GM23338 (cell line): ENCODE measurements at regions not wholly inside any gene's neighbourhood (a gene's known extent, or its start where the extent isn't known, plus 50 kb on each side); places are given as distances from the start of the nearest gene placed in this dataset.

ENCODE experiments used
- ATAC-seq: fragments of 200-7000 bp; cut with Tn5 transposase; 3 replicates; pipeline ENCODE4 v1.9.1; 2020
- DNase-seq: peaks from one replicate; pipeline ENCODE4 v3.0.0-alpha.2; 2015; ENCODE audit warnings: low spot score
- H2AFZ ChIP-seq: fragments of 200-600 bp; sonication (generic); 2 replicates; pipeline ENCODE4 v1.8.0; 2016; ENCODE audit warnings: antibody characterized with exemption, mild to moderate bottlenecking, moderate library complexity
- H3F3A ChIP-seq: fragments of 200-600 bp; sonication (generic); replicated peaks from 2 replicates; pipeline ENCODE4 v1.8.0; 2017; ENCODE audit warnings: antibody characterized with exemption, mixed run types, low read depth
- H3K27ac ChIP-seq: fragments of 200-600 bp; sonication (generic); 2 replicates; pipeline ENCODE4 v1.6.1; 2016; ENCODE audit warnings: low read depth
- H3K27me3 ChIP-seq: fragments of 200-600 bp; sonication (generic); 2 replicates; pipeline ENCODE4 v1.8.0; 2016; ENCODE audit warnings: mild to moderate bottlenecking, mixed run types, moderate library complexity; ENCODE audit not compliant: insufficient read depth
- H3K36me3 ChIP-seq: fragments of 200-600 bp; sonication (generic); 2 replicates; pipeline ENCODE4 v1.8.0; 2016; ENCODE audit warnings: mild to moderate bottlenecking; ENCODE audit not compliant: insufficient read depth
- H3K4me1 ChIP-seq: fragments of 200-600 bp; sonication (generic); 2 replicates; pipeline ENCODE4 v1.8.0; 2016; ENCODE audit warnings: mild to moderate bottlenecking, moderate library complexity; ENCODE audit not compliant: insufficient read depth
- H3K4me2 ChIP-seq: fragments of 200-600 bp; sonication (generic); 2 replicates; pipeline ENCODE4 v1.7.1; 2017; ENCODE audit warnings: mixed run types
- H3K4me3 ChIP-seq: fragments of 200-600 bp; sonication (generic); 2 replicates; pipeline ENCODE4 v1.6.1; 2016; ENCODE audit warnings: mixed run types
- H3K79me2 ChIP-seq: fragments of 200-600 bp; sonication (generic); replicated peaks from 2 replicates; pipeline ENCODE4 v1.8.0; 2017; ENCODE audit warnings: mild to moderate bottlenecking; ENCODE audit not compliant: insufficient read depth
- H3K9me2 ChIP-seq: fragments of 200-600 bp; sonication (generic); 2 replicates; pipeline ENCODE4 v1.8.0; 2017; ENCODE audit not compliant: insufficient read depth
- H4K20me1 ChIP-seq: fragments of 200-600 bp; sonication (generic); replicated peaks from 2 replicates; pipeline ENCODE4 v1.8.0; 2017; ENCODE audit warnings: mild to moderate bottlenecking; ENCODE audit not compliant: insufficient read depth
- H3K27ac Mint-ChIP-seq: 2 replicates; pipeline ENCODE4 v1.8.0; 2020; ENCODE audit warnings: inconsistent platforms, mild to moderate bottlenecking, moderate library complexity, mixed read lengths
- H3K27me3 Mint-ChIP-seq: 3 replicates; pipeline ENCODE4 v1.8.0; 2022; ENCODE audit warnings: low read depth, mild to moderate bottlenecking, moderate library complexity, mixed read lengths, inconsistent platforms; ENCODE audit not compliant: insufficient read depth, poor library complexity
- H3K36me3 Mint-ChIP-seq: 3 replicates; pipeline ENCODE4 v1.8.0; 2021; ENCODE audit warnings: low read depth, mild to moderate bottlenecking, inconsistent platforms, moderate library complexity, mixed read lengths
- H3K4me1 Mint-ChIP-seq: 3 replicates; pipeline ENCODE4 v1.8.0; 2020; ENCODE audit warnings: mild to moderate bottlenecking, inconsistent platforms, mixed read lengths
- H3K4me3 Mint-ChIP-seq: 3 replicates; pipeline ENCODE4 v1.8.0; 2021; ENCODE audit warnings: moderate library complexity, mild to moderate bottlenecking, inconsistent platforms, mixed read lengths
- H3K9me3 Mint-ChIP-seq: 3 replicates; pipeline ENCODE4 v1.8.0; 2020; ENCODE audit warnings: moderate library complexity, mild to moderate bottlenecking, inconsistent platforms, mixed read lengths
- CREB1 ChIP-seq: fragments of 250-450 bp; sonication (Bioruptor Pico); IDR thresholded peaks from 2 replicates; pipeline ENCODE4 v1.5.0; 2020; ENCODE audit warnings: low read depth, mild to moderate bottlenecking, moderate library complexity
- EZH2 ChIP-seq: fragments of 200-600 bp; sonication (generic); IDR thresholded peaks from one replicate; pipeline ENCODE4 v1.8.0; 2017; ENCODE audit warnings: antibody characterized with exemption, mild to moderate bottlenecking, low read depth; ENCODE audit not compliant: unreplicated experiment
- EZH2phosphoT487 ChIP-seq: fragments of 200-600 bp; sonication (generic); IDR thresholded peaks from one replicate; pipeline ENCODE4 v1.8.1; 2018; ENCODE audit warnings: antibody characterized with exemption; ENCODE audit not compliant: unreplicated experiment
- JUNB ChIP-seq: IDR thresholded peaks from one replicate; pipeline ENCODE4 v1.6.1; 2016; ENCODE audit warnings: antibody characterized with exemption; ENCODE audit not compliant: unreplicated experiment
- NANOG ChIP-seq: IDR thresholded peaks from 2 replicates; pipeline ENCODE4 v1.6.1; 2016; ENCODE audit warnings: antibody characterized with exemption, borderline replicate concordance
- POLR2AphosphoS5 ChIP-seq: IDR thresholded peaks from 2 replicates; pipeline ENCODE4 v1.6.1; 2016; ENCODE audit warnings: antibody characterized with exemption, low read depth
- STAT1 ChIP-seq: IDR thresholded peaks from one replicate; pipeline ENCODE4 v1.6.1; 2016; ENCODE audit warnings: antibody characterized with exemption; ENCODE audit not compliant: unreplicated experiment
- ZNF114 ChIP-seq: fragments of 250-450 bp; sonication (Bioruptor Pico); IDR thresholded peaks from 2 replicates; pipeline ENCODE4 v1.5.0; 2020; ENCODE audit warnings: mild to moderate bottlenecking, moderate library complexity
- ZNF331 ChIP-seq: fragments of 250-450 bp; sonication (Bioruptor Pico); IDR thresholded peaks from 2 replicates; pipeline ENCODE4 v1.5.0; 2020; ENCODE audit warnings: low read depth, mild to moderate bottlenecking, moderate library complexity
- TF ChIP-seq, protein P1 (sequence below), 2 experiments: fragments of 200-600 bp in 1 of 2; sonication (generic) in 1 of 2; conservative IDR thresholded peaks; 2 replicates each; pipeline versions ENCODE4 v1.5.1 to v1.6.1; 2016 to 2017; ENCODE audit warnings: antibody characterized with exemption in 2 of 2, low read depth in 2 of 2, mild to moderate bottlenecking in 2 of 2, moderate library complexity in 1 of 2
- TF ChIP-seq, protein P2 (sequence below): IDR thresholded peaks from one replicate; pipeline ENCODE4 v1.6.1; 2018; ENCODE audit warnings: antibody characterized with exemption; ENCODE audit not compliant: unreplicated experiment
- TF ChIP-seq, protein P3 (sequence below): IDR thresholded peaks from 2 replicates; pipeline ENCODE4 v1.6.1; 2016; ENCODE audit warnings: antibody characterized with exemption

DNA sequence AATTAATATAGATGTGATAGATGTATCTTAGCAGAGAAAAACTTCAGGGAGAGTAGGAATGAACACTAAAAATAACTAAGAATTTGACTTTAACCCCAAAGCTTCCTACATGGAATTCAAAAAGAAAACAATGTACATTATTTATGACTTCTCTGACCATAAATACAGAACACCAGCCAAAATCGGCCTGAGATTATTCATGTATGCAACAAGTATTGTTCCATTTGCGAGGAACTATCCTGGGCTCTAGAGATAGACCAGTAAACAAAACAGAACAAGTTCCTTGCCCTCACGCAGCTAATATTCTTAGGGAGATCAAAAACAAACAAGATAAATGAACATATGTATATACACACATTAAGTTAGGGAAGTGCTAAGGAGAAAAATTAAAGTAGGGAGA lies 432.3 kb upstream of the SOX5 start:
- TF ChIP-seq EZH2phosphoT487 = no peak
- TF ChIP-seq, protein P1, sequence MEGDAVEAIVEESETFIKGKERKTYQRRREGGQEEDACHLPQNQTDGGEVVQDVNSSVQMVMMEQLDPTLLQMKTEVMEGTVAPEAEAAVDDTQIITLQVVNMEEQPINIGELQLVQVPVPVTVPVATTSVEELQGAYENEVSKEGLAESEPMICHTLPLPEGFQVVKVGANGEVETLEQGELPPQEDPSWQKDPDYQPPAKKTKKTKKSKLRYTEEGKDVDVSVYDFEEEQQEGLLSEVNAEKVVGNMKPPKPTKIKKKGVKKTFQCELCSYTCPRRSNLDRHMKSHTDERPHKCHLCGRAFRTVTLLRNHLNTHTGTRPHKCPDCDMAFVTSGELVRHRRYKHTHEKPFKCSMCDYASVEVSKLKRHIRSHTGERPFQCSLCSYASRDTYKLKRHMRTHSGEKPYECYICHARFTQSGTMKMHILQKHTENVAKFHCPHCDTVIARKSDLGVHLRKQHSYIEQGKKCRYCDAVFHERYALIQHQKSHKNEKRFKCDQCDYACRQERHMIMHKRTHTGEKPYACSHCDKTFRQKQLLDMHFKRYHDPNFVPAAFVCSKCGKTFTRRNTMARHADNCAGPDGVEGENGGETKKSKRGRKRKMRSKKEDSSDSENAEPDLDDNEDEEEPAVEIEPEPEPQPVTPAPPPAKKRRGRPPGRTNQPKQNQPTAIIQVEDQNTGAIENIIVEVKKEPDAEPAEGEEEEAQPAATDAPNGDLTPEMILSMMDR (conservative IDR thresholded peaks at IDR 0.05; ENCODE audit: low read depth in 2 of 2) = no peak
- TF ChIP-seq, protein P2, sequence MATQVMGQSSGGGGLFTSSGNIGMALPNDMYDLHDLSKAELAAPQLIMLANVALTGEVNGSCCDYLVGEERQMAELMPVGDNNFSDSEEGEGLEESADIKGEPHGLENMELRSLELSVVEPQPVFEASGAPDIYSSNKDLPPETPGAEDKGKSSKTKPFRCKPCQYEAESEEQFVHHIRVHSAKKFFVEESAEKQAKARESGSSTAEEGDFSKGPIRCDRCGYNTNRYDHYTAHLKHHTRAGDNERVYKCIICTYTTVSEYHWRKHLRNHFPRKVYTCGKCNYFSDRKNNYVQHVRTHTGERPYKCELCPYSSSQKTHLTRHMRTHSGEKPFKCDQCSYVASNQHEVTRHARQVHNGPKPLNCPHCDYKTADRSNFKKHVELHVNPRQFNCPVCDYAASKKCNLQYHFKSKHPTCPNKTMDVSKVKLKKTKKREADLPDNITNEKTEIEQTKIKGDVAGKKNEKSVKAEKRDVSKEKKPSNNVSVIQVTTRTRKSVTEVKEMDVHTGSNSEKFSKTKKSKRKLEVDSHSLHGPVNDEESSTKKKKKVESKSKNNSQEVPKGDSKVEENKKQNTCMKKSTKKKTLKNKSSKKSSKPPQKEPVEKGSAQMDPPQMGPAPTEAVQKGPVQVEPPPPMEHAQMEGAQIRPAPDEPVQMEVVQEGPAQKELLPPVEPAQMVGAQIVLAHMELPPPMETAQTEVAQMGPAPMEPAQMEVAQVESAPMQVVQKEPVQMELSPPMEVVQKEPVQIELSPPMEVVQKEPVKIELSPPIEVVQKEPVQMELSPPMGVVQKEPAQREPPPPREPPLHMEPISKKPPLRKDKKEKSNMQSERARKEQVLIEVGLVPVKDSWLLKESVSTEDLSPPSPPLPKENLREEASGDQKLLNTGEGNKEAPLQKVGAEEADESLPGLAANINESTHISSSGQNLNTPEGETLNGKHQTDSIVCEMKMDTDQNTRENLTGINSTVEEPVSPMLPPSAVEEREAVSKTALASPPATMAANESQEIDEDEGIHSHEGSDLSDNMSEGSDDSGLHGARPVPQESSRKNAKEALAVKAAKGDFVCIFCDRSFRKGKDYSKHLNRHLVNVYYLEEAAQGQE = no peak
- ATAC-seq (no peak), DNase-seq (no peak)
- Histone ChIP-seq H3F3A (no peaks in the 10 kb centered on the region), H3K27ac (no peak overlapping the region), H2AFZ (no peak overlapping the region), H3K27me3 (no peaks in the 10 kb centered on the region), H3K4me2 (no peak overlapping the region), H3K36me3 (no peaks in the 10 kb centered on the region), H3K79me2 (no peaks in the 10 kb centered on the region), H4K20me1 (no peaks in the 10 kb centered on the region), H3K4me1 (peaks cover 40% of the 10 kb centered on the region), H3K9me2 (peaks cover 12% of the 10 kb centered on the region), H3K4me3 (no peak overlapping the region)
- H3K9me3 Mint-ChIP-seq = no peaks in the 10 kb centered on the region; the same call in 1 of the 3 replicates
- H3K27ac Mint-ChIP-seq = no peak overlapping the region
- peaks cover 2% of the 10 kb centered on the region for H3K27me3 Mint-ChIP-seq
- H3K4me3 Mint-ChIP-seq = no peak overlapping the region
- H3K36me3 Mint-ChIP-seq = peaks cover 5% of the 10 kb centered on the region; the same call in 2 of the 3 replicates
- peaks cover 43% of the 10 kb centered on the region for H3K4me1 Mint-ChIP-seq

DNA sequence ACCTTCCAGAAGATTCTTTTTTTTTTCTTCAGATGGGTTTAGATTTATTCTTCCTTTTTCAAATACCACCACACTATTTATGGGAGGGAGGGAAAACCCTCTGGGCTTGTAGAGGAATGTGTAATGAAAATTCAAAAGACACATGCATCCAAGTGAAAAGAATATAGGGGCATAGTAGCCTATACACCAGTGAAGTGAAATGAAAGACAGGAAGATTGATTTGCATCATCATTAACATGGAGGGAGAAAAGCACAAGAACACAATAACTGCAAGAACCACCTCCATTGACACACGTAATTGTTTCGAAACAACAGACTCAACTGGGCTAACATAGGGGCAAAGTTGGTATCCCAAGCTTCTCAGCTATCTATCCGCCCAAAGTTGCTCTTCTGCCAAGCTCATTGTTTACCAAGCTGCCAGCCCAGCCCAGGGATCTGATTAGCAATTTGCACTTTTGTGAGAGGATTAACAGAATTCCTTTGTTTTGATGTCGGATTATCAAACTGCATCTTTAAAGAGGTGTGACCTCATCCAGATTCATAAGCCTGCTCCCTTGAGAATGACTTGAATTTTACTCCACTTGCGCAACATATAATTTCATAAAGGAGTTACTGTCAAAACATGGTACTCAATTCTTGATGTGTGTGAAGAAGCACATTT lies 430.5 kb upstream of the SOX5 start:
- peak overlapping the region; percentile 33; the same call in 1 of the 2 replicates for H3K27ac ChIP-seq
- H3K4me2 ChIP-seq = peak overlapping the region; percentile 6; the same call in 1 of the 2 replicates
- H3K9me2 ChIP-seq = peaks cover 12% of the 10 kb centered on the region
- no peaks in the 10 kb centered on the region for H3K79me2 ChIP-seq
- Mint-ChIP-seq H3K4me3 (peak overlapping the region; percentile 14; the same call in 1 of the 3 replicates), H3K36me3 (peaks cover 5% of the 10 kb centered on the region; the same call in 2 of the 3 replicates), H3K9me3 (no peaks in the 10 kb centered on the region; the same call in 1 of the 3 replicates), H3K27me3 (peaks cover 2% of the 10 kb centered on the region), H3K27ac (peak overlapping the region; percentile 76; the same call in 1 of the 2 replicates), H3K4me1 (peaks cover 43% of the 10 kb centered on the region)
- ATAC-seq (peak; percentile 67), DNase-seq (peak; percentile 30)
- H3K27me3 ChIP-seq = no peaks in the 10 kb centered on the region
- H3K4me3 ChIP-seq = no peak overlapping the region
- H2AFZ ChIP-seq = no peak overlapping the region
- H3K4me1 ChIP-seq = peaks cover 40% of the 10 kb centered on the region
- no peaks in the 10 kb centered on the region for H3K36me3 ChIP-seq
- H3F3A ChIP-seq = no peaks in the 10 kb centered on the region
- no peaks in the 10 kb centered on the region for H4K20me1 ChIP-seq
- TF ChIP-seq EZH2 = no peak
- TF ChIP-seq CREB1 = no peak
- TF ChIP-seq, protein P2 = no peak
- no peak for TF ChIP-seq EZH2phosphoT487
- TF ChIP-seq, protein P3, sequence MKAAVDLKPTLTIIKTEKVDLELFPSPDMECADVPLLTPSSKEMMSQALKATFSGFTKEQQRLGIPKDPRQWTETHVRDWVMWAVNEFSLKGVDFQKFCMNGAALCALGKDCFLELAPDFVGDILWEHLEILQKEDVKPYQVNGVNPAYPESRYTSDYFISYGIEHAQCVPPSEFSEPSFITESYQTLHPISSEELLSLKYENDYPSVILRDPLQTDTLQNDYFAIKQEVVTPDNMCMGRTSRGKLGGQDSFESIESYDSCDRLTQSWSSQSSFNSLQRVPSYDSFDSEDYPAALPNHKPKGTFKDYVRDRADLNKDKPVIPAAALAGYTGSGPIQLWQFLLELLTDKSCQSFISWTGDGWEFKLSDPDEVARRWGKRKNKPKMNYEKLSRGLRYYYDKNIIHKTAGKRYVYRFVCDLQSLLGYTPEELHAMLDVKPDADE = no peak
- no peak for TF ChIP-seq STAT1
- TF ChIP-seq NANOG = no peak
- TF ChIP-seq POLR2AphosphoS5 = no peak
- no peak for TF ChIP-seq ZNF331 (CRISPR knock-in tag)
- TF ChIP-seq ZNF114 (CRISPR knock-in tag) = no peak
- no peak for TF ChIP-seq JUNB
